SU-DHL-6 (cell line): ENCODE measurements at regions not wholly inside any gene's neighbourhood (a gene's known extent, or its start where the extent isn't known, plus 50 kb on each side); places are given as distances from the start of the nearest gene placed in this dataset.

Source experiments
- CTCF ChIP-seq: fragments of 200-600 bp; sonication (generic); IDR thresholded peaks from one replicate; pipeline ENCODE4 v1.5.1; 2017; ENCODE audit warnings: antibody characterized with exemption, mild to moderate bottlenecking, low read length, moderate library complexity; ENCODE audit not compliant: insufficient read depth, poor library complexity, severe bottlenecking
- EZH2phosphoT487 ChIP-seq: fragments of 200-600 bp; sonication (generic), shearing (Covaris generic); conservative IDR thresholded peaks from 2 replicates; pipeline ENCODE4 v1.6.1; 2018; ENCODE audit warnings: mild to moderate bottlenecking, antibody characterized with exemption, low read length, moderate library complexity, mixed read lengths

DNA sequence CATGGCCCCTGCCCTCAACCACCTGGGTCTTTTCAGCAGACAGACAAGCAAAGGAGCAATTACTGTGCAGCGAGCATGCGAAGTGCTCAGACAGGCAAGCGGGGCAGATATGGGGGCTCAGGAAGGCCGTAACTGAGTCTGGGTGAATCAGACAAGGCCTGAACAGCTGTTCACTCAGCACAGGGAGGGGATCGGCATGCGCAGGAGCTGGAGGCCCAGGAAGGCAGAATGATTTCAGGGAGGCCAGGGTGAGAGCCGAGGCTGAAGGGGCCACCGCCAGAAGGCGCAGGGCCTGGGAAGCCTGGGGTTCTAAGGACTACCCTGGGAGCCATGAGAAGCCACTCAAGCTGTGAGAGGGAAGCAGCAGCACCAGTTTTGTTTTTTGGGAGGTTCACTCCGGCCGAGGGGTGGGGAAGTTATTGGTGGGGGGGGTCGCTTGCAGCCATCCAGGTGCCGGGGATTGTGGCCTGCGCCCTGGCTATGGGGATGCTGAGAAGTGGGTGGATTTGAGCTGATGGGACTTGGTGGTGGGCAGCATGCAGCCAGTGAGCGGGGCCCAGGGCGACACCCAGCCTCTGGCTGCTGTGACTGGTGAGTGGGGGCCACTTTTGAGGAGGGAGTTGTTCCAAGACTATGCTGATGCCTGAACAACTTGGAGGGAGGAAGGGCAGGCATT lies 132.2 kb downstream of the TSN start:
- TF ChIP-seq CTCF (no peak), EZH2phosphoT487 (no peak)
